ENCODE measurements at regions not wholly inside any gene's neighbourhood (a gene's known extent, or its start where the extent isn't known, plus 50 kb on each side); places are given as distances from the start of the nearest gene placed in this dataset.

- TF ChIP-seq CTCF (IDR thresholded peaks at IDR 0.05; ENCODE audit: poor library complexity, severe bottlenecking) (no peak), EP300 (conservative IDR thresholded peaks at IDR 0.05; ENCODE audit: poor library complexity, severe bottlenecking) (no peak), RAD21 (conservative IDR thresholded peaks at IDR 0.05) (no peak), MXI1 (conservative IDR thresholded peaks at IDR 0.05; ENCODE audit: poor library complexity, severe bottlenecking) (no peak), REST (IDR thresholded peaks at IDR 0.05; ENCODE audit: borderline replicate concordance) (no peak), SMC3 (conservative IDR thresholded peaks at IDR 0.05; ENCODE audit: poor library complexity) (no peak), POLR2AphosphoS5 (IDR thresholded peaks at IDR 0.05) (no peak), TAF1 (IDR thresholded peaks at IDR 0.05; ENCODE audit: low read depth) (no peak), EZH2 (IDR thresholded peaks at IDR 0.05; ENCODE audit: borderline replicate concordance, insufficient read depth, low read length, poor library complexity, severe bottlenecking) (no peak)
- H3K9me2 ChIP-seq (ENCODE audit: insufficient read depth, low read length) = no peaks in the 10 kb centered on the region
- no peak overlapping the region for H3K4me2 ChIP-seq (ENCODE audit: low read length)
- no peaks in the 10 kb centered on the region for H3F3A ChIP-seq (ENCODE audit: insufficient read depth, low read length, poor library complexity, severe bottlenecking)
- no peaks in the 10 kb centered on the region for H3K9me3 ChIP-seq (ENCODE audit: low read length)
- H3K79me2 ChIP-seq (replicated peaks; ENCODE audit: insufficient read depth, low read length) = no peaks in the 10 kb centered on the region
- no peaks in the 10 kb centered on the region for H4K20me1 ChIP-seq (ENCODE audit: insufficient read depth)
- H3K27me3 ChIP-seq (ENCODE audit: insufficient read depth, low read depth, low read length) = no peaks in the 10 kb centered on the region
- no peak overlapping the region for H2AFZ ChIP-seq (ENCODE audit: low read depth, low read length)
- no peak overlapping the region for H3K4me3 ChIP-seq (ENCODE audit: low read length)
- H3K36me3 ChIP-seq (ENCODE audit: insufficient read depth, low read length) = no peaks in the 10 kb centered on the region
- H3K9ac ChIP-seq (ENCODE audit: low read length) = no peak overlapping the region
- no peak overlapping the region for H3K27ac ChIP-seq (ENCODE audit: low read length)
Measured at GRCh38 chr10:128936392-128936791, 530.6 kb upstream of the MGMT start.

- Histone ChIP-seq H3K27ac (ENCODE audit: low read length) (no peak overlapping the region), H3K9me2 (ENCODE audit: insufficient read depth, low read length) (no peaks in the 10 kb centered on the region), H4K20me1 (ENCODE audit: insufficient read depth) (no peaks in the 10 kb centered on the region), H3F3A (ENCODE audit: insufficient read depth, low read length, poor library complexity, severe bottlenecking) (no peaks in the 10 kb centered on the region), H3K36me3 (ENCODE audit: insufficient read depth, low read length) (no peaks in the 10 kb centered on the region), H3K9ac (ENCODE audit: low read length) (no peak overlapping the region), H3K79me2 (replicated peaks; ENCODE audit: insufficient read depth, low read length) (no peaks in the 10 kb centered on the region), H3K27me3 (ENCODE audit: insufficient read depth, low read depth, low read length) (no peaks in the 10 kb centered on the region), H2AFZ (ENCODE audit: low read depth, low read length) (no peak overlapping the region), H3K4me2 (ENCODE audit: low read length) (no peak overlapping the region), H3K4me3 (ENCODE audit: low read length) (no peak overlapping the region), H3K9me3 (ENCODE audit: low read length) (no peaks in the 10 kb centered on the region)
- TF ChIP-seq CTCF (IDR thresholded peaks at IDR 0.05; ENCODE audit: poor library complexity, severe bottlenecking) (no peak), RAD21 (conservative IDR thresholded peaks at IDR 0.05) (no peak), POLR2AphosphoS5 (IDR thresholded peaks at IDR 0.05) (no peak), SMC3 (conservative IDR thresholded peaks at IDR 0.05; ENCODE audit: poor library complexity) (no peak), EZH2 (IDR thresholded peaks at IDR 0.05; ENCODE audit: borderline replicate concordance, insufficient read depth, low read length, poor library complexity, severe bottlenecking) (no peak), MXI1 (conservative IDR thresholded peaks at IDR 0.05; ENCODE audit: poor library complexity, severe bottlenecking) (no peak), TAF1 (IDR thresholded peaks at IDR 0.05; ENCODE audit: low read depth) (no peak), REST (IDR thresholded peaks at IDR 0.05; ENCODE audit: borderline replicate concordance) (no peak), EP300 (conservative IDR thresholded peaks at IDR 0.05; ENCODE audit: poor library complexity, severe bottlenecking) (no peak)
Measured at GRCh38 chr10:128938558-128938957, 528.5 kb upstream of the MGMT start.
